Gastrocnemius medialis (tissue), 4 donors: ENCODE measurements at regions not wholly inside any gene's neighbourhood (a gene's known extent, or its start where the extent isn't known, plus 50 kb on each side); places are given as distances from the start of the nearest gene placed in this dataset.

Experiments
- POLR2A ChIP-seq, 2 donors: fragments of 450-650 bp; IDR thresholded peaks; one replicate each; pipeline ENCODE4 v1.6.1; 2017; ENCODE audit warnings: antibody characterized with exemption in 2 of 2, mild to moderate bottlenecking in 2 of 2, moderate library complexity in 2 of 2
- TF ChIP-seq, protein P1 (sequence below), 5 experiments: fragments of 450-650 bp in 3 of 5; fragments of 200-600 bp in 2 of 5; sonication (generic) in 2 of 5; IDR thresholded peaks in 4 of 5; conservative IDR thresholded peaks in 1 of 5; 1 replicate in 4 of 5; 2 replicates in 1 of 5; pipeline ENCODE4 v1.5.1; 2016 to 2019; ENCODE audit warnings: antibody characterized with exemption in 5 of 5, mild to moderate bottlenecking in 3 of 5, moderate library complexity in 3 of 5

DNA sequence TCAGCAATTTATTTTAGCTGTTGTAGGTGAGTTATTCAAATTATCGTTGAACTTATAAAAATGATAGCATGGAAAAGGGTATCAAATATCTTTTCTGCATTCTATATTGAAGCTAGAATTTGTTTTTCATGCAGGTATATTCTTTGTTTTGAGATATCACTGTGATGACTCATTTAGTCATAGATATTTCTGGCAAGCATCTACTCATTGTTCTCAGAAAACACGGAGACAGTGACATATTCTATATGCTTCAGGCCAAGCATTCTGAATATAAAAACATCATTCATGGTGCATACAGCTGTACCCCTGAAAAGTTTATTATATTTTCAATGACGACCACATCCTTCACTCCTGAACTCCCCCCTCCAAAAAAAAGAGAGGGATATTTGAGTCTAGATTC lies 150.3 kb upstream of the GRIA1 start:
- TF ChIP-seq POLR2A (IDR thresholded peaks at IDR 0.05): no peak
- TF ChIP-seq, protein P1, sequence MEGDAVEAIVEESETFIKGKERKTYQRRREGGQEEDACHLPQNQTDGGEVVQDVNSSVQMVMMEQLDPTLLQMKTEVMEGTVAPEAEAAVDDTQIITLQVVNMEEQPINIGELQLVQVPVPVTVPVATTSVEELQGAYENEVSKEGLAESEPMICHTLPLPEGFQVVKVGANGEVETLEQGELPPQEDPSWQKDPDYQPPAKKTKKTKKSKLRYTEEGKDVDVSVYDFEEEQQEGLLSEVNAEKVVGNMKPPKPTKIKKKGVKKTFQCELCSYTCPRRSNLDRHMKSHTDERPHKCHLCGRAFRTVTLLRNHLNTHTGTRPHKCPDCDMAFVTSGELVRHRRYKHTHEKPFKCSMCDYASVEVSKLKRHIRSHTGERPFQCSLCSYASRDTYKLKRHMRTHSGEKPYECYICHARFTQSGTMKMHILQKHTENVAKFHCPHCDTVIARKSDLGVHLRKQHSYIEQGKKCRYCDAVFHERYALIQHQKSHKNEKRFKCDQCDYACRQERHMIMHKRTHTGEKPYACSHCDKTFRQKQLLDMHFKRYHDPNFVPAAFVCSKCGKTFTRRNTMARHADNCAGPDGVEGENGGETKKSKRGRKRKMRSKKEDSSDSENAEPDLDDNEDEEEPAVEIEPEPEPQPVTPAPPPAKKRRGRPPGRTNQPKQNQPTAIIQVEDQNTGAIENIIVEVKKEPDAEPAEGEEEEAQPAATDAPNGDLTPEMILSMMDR (IDR thresholded peaks at IDR 0.05 in 4 of 5, conservative IDR thresholded peaks at IDR 0.05 in 1 of 5): no peak
